Activated CD4-positive, alpha-beta T cell treated with anti-CD3 and anti-CD28 coated beads for 36 hours (primary cell): ENCODE measurements at regions not wholly inside any gene's neighbourhood (a gene's known extent, or its start where the extent isn't known, plus 50 kb on each side); places are given as distances from the start of the nearest gene placed in this dataset.

Experiments
- ATAC-seq: fragments of 200-7000 bp; cut with Tn5 transposase; one replicate; pipeline ENCODE4 v1.10.0; 2021; ENCODE audit warnings: mild to moderate bottlenecking, moderate library complexity
- CTCF ChIA-PET: fragments of 350-600 bp; sonication (Branson Sonifier 250); formaldehyde crosslinking; loops from one replicate; lab custom pipeline; 2021; ENCODE audit warnings: antibody characterized with exemption; lab: Charles Lee
- POLR2A ChIA-PET: fragments of 350-600 bp; sonication (Branson Sonifier 250); formaldehyde crosslinking; loops from one replicate; lab custom pipeline; 2021; ENCODE audit warnings: antibody characterized with exemption, inconsistent platforms; lab: Charles Lee
- DNase-seq: peaks from one replicate; pipeline ENCODE4 v3.0.0-alpha.2; 2020
- H3K27ac Mint-ChIP-seq: one replicate; pipeline ENCODE4 v1.8.0; 2021; ENCODE audit warnings: mixed read lengths
- H3K27me3 Mint-ChIP-seq: one replicate; pipeline ENCODE4 v1.8.0; 2021; ENCODE audit warnings: mixed read lengths
- H3K36me3 Mint-ChIP-seq: one replicate; pipeline ENCODE4 v1.8.0; 2021; ENCODE audit warnings: low read depth, mixed read lengths
- H3K4me1 Mint-ChIP-seq: one replicate; pipeline ENCODE4 v1.8.0; 2021; ENCODE audit warnings: mixed read lengths
- H3K4me3 Mint-ChIP-seq: one replicate; pipeline ENCODE4 v1.8.0; 2021; ENCODE audit warnings: mild to moderate bottlenecking, moderate library complexity, mixed read lengths
- H3K9me3 Mint-ChIP-seq: one replicate; pipeline ENCODE4 v1.8.0; 2021; ENCODE audit warnings: low read depth, mixed read lengths
- intact Hi-C, 2 experiments: fragments of 100-400 bp; cut with DNase I in 1 of 2; cut with micrococcal nuclease in 1 of 2; formaldehyde crosslinking; loops; one replicate each; pipeline versions ENCODE4 v1.14.2 to v1.15.1; 2022 to 2024; cut with DNase I, micrococcal nuclease

GRCh38 chr11:115700496-115700895, 196.3 kb upstream of the CADM1 start:
- Mint-ChIP-seq H3K9me3 (peaks cover 3% of the 10 kb centered on the region), H3K4me1 (no peaks in the 10 kb centered on the region), H3K4me3 (no peak overlapping the region), H3K36me3 (no peaks in the 10 kb centered on the region), H3K27ac (no peak overlapping the region), H3K27me3 (peaks cover 2% of the 10 kb centered on the region)
- CTCF ChIA-PET = no interaction called here
- no peak for DNase-seq
- intact Hi-C loops = no loop called here
- POLR2A ChIA-PET = no interaction called here
- no peak for ATAC-seq

GRCh38 chr11:115699733-115700132, 195.5 kb upstream of the CADM1 start:
- CTCF ChIA-PET = interaction anchor here (0.6 kb wide), 2 partner anchors 9 to 596 kb away, joined by 3 read pairs; no protein-coding TSS in a partner anchor
- Mint-ChIP-seq H3K9me3 (peaks cover 2% of the 10 kb centered on the region), H3K27me3 (peaks cover 2% of the 10 kb centered on the region), H3K27ac (no peak overlapping the region), H3K36me3 (no peaks in the 10 kb centered on the region), H3K4me3 (no peak overlapping the region), H3K4me1 (no peaks in the 10 kb centered on the region)
- DNase-seq (no peak), ATAC-seq (no peak)
- POLR2A ChIA-PET = no interaction called here
- intact Hi-C loops = no loop called here

- no peak overlapping the region for H3K27ac Mint-ChIP-seq
- ChIA-PET POLR2A (no interaction called here), CTCF (interaction anchor here (0.6 kb wide), 2 partner anchors 8 to 596 kb away, joined by 3 read pairs; no protein-coding TSS in a partner anchor)
- peaks cover 2% of the 10 kb centered on the region for H3K9me3 Mint-ChIP-seq
- DNase-seq (no peak), ATAC-seq (no peak)
- H3K4me3 Mint-ChIP-seq = no peak overlapping the region
- H3K27me3 Mint-ChIP-seq = peaks cover 2% of the 10 kb centered on the region
- H3K36me3 Mint-ChIP-seq = no peaks in the 10 kb centered on the region
- H3K4me1 Mint-ChIP-seq = no peaks in the 10 kb centered on the region
- intact Hi-C loops = no loop called here
These were observed 195.1 kb upstream of the CADM1 start for GRCh38 chr11:115699326-115699725.

GRCh38 chr11:115698243-115698642, 194.0 kb upstream of the CADM1 start:
- ATAC-seq (no peak), DNase-seq (no peak)
- Mint-ChIP-seq H3K4me3 (no peak overlapping the region), H3K27me3 (peaks cover 2% of the 10 kb centered on the region), H3K9me3 (peaks cover 2% of the 10 kb centered on the region), H3K27ac (no peak overlapping the region), H3K4me1 (no peaks in the 10 kb centered on the region), H3K36me3 (no peaks in the 10 kb centered on the region)
- ChIA-PET CTCF (no interaction called here), POLR2A (no interaction called here)
- intact Hi-C loops = no loop called here

- ATAC-seq (no peak), DNase-seq (no peak)
- no peaks in the 10 kb centered on the region for H3K4me1 Mint-ChIP-seq
- ChIA-PET CTCF (no interaction called here), POLR2A (no interaction called here)
- H3K27ac Mint-ChIP-seq = no peak overlapping the region
- H3K27me3 Mint-ChIP-seq = peaks cover 2% of the 10 kb centered on the region
- H3K9me3 Mint-ChIP-seq = peaks cover 2% of the 10 kb centered on the region
- intact Hi-C loops = no loop called here
- H3K4me3 Mint-ChIP-seq = no peak overlapping the region
- H3K36me3 Mint-ChIP-seq = no peaks in the 10 kb centered on the region
These were observed 192.3 kb upstream of the CADM1 start for GRCh38 chr11:115696563-115696962.

- ATAC-seq = no peak
- ChIA-PET CTCF (no interaction called here), POLR2A (no interaction called here)
- Mint-ChIP-seq H3K36me3 (no peaks in the 10 kb centered on the region), H3K9me3 (peaks cover 2% of the 10 kb centered on the region), H3K27me3 (peaks cover 2% of the 10 kb centered on the region), H3K4me3 (no peak overlapping the region), H3K27ac (no peak overlapping the region), H3K4me1 (no peaks in the 10 kb centered on the region)
- no peak for DNase-seq
- intact Hi-C loops = no loop called here
These were observed 191.6 kb upstream of the CADM1 start for GRCh38 chr11:115695677-115696364.

GRCh38 chr11:115693002-115693401, 188.8 kb upstream of the CADM1 start:
- no peaks in the 10 kb centered on the region for H3K4me1 Mint-ChIP-seq
- ChIA-PET POLR2A (no interaction called here), CTCF (no interaction called here)
- no peaks in the 10 kb centered on the region for H3K36me3 Mint-ChIP-seq
- DNase-seq (no peak), ATAC-seq (no peak)
- intact Hi-C loops = no loop called here
- H3K9me3 Mint-ChIP-seq = no peaks in the 10 kb centered on the region
- no peaks in the 10 kb centered on the region for H3K27me3 Mint-ChIP-seq
- no peak overlapping the region for H3K4me3 Mint-ChIP-seq
- H3K27ac Mint-ChIP-seq = no peak overlapping the region

- H3K4me3 Mint-ChIP-seq = no peak overlapping the region
- peaks cover 3% of the 10 kb centered on the region for H3K9me3 Mint-ChIP-seq
- ChIA-PET CTCF (interaction anchor here (0.6 kb wide), 1 partner anchor 8 kb away, joined by 3 read pairs; no protein-coding TSS in a partner anchor), POLR2A (no interaction called here)
- H3K36me3 Mint-ChIP-seq = no peaks in the 10 kb centered on the region
- no peak overlapping the region for H3K27ac Mint-ChIP-seq
- intact Hi-C loops = no loop called here
- peaks cover 7% of the 10 kb centered on the region for H3K27me3 Mint-ChIP-seq
- no peaks in the 10 kb centered on the region for H3K4me1 Mint-ChIP-seq
- DNase-seq (no peak), ATAC-seq (no peak)
These were observed 186.8 kb upstream of the CADM1 start for GRCh38 chr11:115691030-115691429.

GRCh38 chr11:115687934-115688333, 183.7 kb upstream of the CADM1 start:
- Mint-ChIP-seq H3K4me3 (no peak overlapping the region), H3K36me3 (no peaks in the 10 kb centered on the region), H3K27me3 (peaks cover 18% of the 10 kb centered on the region), H3K9me3 (peaks cover 8% of the 10 kb centered on the region), H3K27ac (no peak overlapping the region), H3K4me1 (no peaks in the 10 kb centered on the region)
- intact Hi-C loops = no loop called here
- DNase-seq (no peak), ATAC-seq (no peak)
- ChIA-PET POLR2A (no interaction called here), CTCF (no interaction called here)

- CTCF ChIA-PET = no interaction called here
- DNase-seq (no peak), ATAC-seq (no peak)
- Mint-ChIP-seq H3K27me3 (peaks cover 23% of the 10 kb centered on the region), H3K27ac (no peak overlapping the region), H3K9me3 (peaks cover 8% of the 10 kb centered on the region), H3K4me1 (no peaks in the 10 kb centered on the region), H3K36me3 (no peaks in the 10 kb centered on the region), H3K4me3 (no peak overlapping the region)
- intact Hi-C loops = no loop called here
- POLR2A ChIA-PET = no interaction called here
These were observed 180.5 kb upstream of the CADM1 start for GRCh38 chr11:115684699-115685098.

- POLR2A ChIA-PET = no interaction called here
- CTCF ChIA-PET = interaction anchor here (0.6 kb wide), 1 partner anchor 359 kb away, joined by 3 read pairs; no protein-coding TSS in a partner anchor
- Mint-ChIP-seq H3K9me3 (peaks cover 8% of the 10 kb centered on the region), H3K27me3 (peaks cover 23% of the 10 kb centered on the region), H3K36me3 (no peaks in the 10 kb centered on the region), H3K4me3 (no peak overlapping the region), H3K4me1 (no peaks in the 10 kb centered on the region), H3K27ac (no peak overlapping the region)
- intact Hi-C loops = no loop called here
- ATAC-seq (no peak), DNase-seq (no peak)
These were observed 179.9 kb upstream of the CADM1 start for GRCh38 chr11:115684135-115684534.

- H3K27ac Mint-ChIP-seq = no peak overlapping the region
- no peak overlapping the region for H3K4me3 Mint-ChIP-seq
- DNase-seq (no peak), ATAC-seq (no peak)
- H3K4me1 Mint-ChIP-seq = no peaks in the 10 kb centered on the region
- CTCF ChIA-PET = no interaction called here
- H3K27me3 Mint-ChIP-seq = peaks cover 23% of the 10 kb centered on the region
- peaks cover 8% of the 10 kb centered on the region for H3K9me3 Mint-ChIP-seq
- intact Hi-C loops = no loop called here
- no peaks in the 10 kb centered on the region for H3K36me3 Mint-ChIP-seq
- POLR2A ChIA-PET = no interaction called here
These were observed 178.7 kb upstream of the CADM1 start for GRCh38 chr11:115682888-115683287.
